Left ventricle myocardium inferior (tissue), 1 donor: ENCODE measurements at regions not wholly inside any gene's neighbourhood (a gene's known extent, or its start where the extent isn't known, plus 50 kb on each side); places are given as distances from the start of the nearest gene placed in this dataset.

ENCODE experiments used
- DNase-seq: peaks from one replicate; pipeline ENCODE4 v3.0.0-alpha.2; 2020
- H3K27ac ChIP-seq: fragments of 200-600 bp; replicated peaks from 2 replicates; pipeline ENCODE4 v1.8.0; 2021
- H3K27me3 ChIP-seq: fragments of 200-600 bp; 2 replicates; pipeline ENCODE4 v1.8.0; 2021; ENCODE audit warnings: low read depth
- H3K36me3 ChIP-seq: fragments of 200-600 bp; 2 replicates; pipeline ENCODE4 v1.8.0; 2021
- H3K4me1 ChIP-seq: fragments of 200-600 bp; 2 replicates; pipeline ENCODE4 v1.8.0; 2021
- H3K4me3 ChIP-seq: fragments of 200-600 bp; 2 replicates; pipeline ENCODE4 v1.8.0; 2021; ENCODE audit warnings: mild to moderate bottlenecking, moderate library complexity
- H3K9me3 ChIP-seq: fragments of 200-600 bp; replicated peaks from 2 replicates; pipeline ENCODE4 v1.8.0; 2021
- CTCF ChIP-seq: fragments of 200-600 bp; IDR thresholded peaks from 2 replicates; pipeline ENCODE4 v1.8.0; 2021; ENCODE audit warnings: antibody characterized with exemption, mild to moderate bottlenecking, borderline replicate concordance
- intact Hi-C: fragments of 100-400 bp; cut with micrococcal nuclease; formaldehyde crosslinking; loops from one replicate; pipeline ENCODE4 v1.11.0; 2022
- donor health status: DM: no; HTN: yes; CAD: no; lungs with severe emphysema.

GRCh38 chr1:47627016-47627415 is 189.2 kb downstream of the FOXD2 start:
- H3K27ac ChIP-seq = no peak overlapping the region
- H3K4me1 ChIP-seq = no peaks in the 10 kb centered on the region
- no peaks in the 10 kb centered on the region for H3K36me3 ChIP-seq
- H3K9me3 ChIP-seq = no peaks in the 10 kb centered on the region
- H3K27me3 ChIP-seq = peaks cover 68% of the 10 kb centered on the region
- no peak for DNase-seq
- TF ChIP-seq CTCF = no peak
- intact Hi-C loops = no loop called here
- H3K4me3 ChIP-seq = no peak overlapping the region

GRCh38 chr1:47627471-47628370 is 189.9 kb downstream of the FOXD2 start:
- intact Hi-C loops = no loop called here

GRCh38 chr1:47629201-47629600 is 191.4 kb downstream of the FOXD2 start:
- no peaks in the 10 kb centered on the region for H3K9me3 ChIP-seq
- no peak overlapping the region for H3K27ac ChIP-seq
- TF ChIP-seq CTCF = no peak
- H3K27me3 ChIP-seq = peaks cover 85% of the 10 kb centered on the region
- no peaks in the 10 kb centered on the region for H3K36me3 ChIP-seq
- no peaks in the 10 kb centered on the region for H3K4me1 ChIP-seq
- intact Hi-C loops = no loop called here
- no peak for DNase-seq
- H3K4me3 ChIP-seq = no peak overlapping the region

More at GRCh38 chr1:47627471-47628370, 189.9 kb downstream of the FOXD2 start:
- Histone ChIP-seq H3K4me3 (no peak overlapping the region), H3K27me3 (peaks cover 75% of the 10 kb centered on the region), H3K27ac (no peak overlapping the region), H3K36me3 (no peaks in the 10 kb centered on the region), H3K9me3 (no peaks in the 10 kb centered on the region), H3K4me1 (no peaks in the 10 kb centered on the region)
- no peak for TF ChIP-seq CTCF
- no peak for DNase-seq

GRCh38 chr1:47630346-47630745 is 192.5 kb downstream of the FOXD2 start:
- no peak for DNase-seq
- no peaks in the 10 kb centered on the region for H3K9me3 ChIP-seq
- H3K4me3 ChIP-seq = no peak overlapping the region
- H3K27ac ChIP-seq = no peak overlapping the region
- TF ChIP-seq CTCF = no peak
- H3K27me3 ChIP-seq = peaks cover 90% of the 10 kb centered on the region
- no peaks in the 10 kb centered on the region for H3K4me1 ChIP-seq
- no peaks in the 10 kb centered on the region for H3K36me3 ChIP-seq
- intact Hi-C loops = no loop called here

- Histone ChIP-seq H3K36me3 (no peaks in the 10 kb centered on the region), H3K27ac (no peak overlapping the region), H3K27me3 (peaks cover 89% of the 10 kb centered on the region), H3K4me1 (no peaks in the 10 kb centered on the region), H3K4me3 (no peak overlapping the region), H3K9me3 (no peaks in the 10 kb centered on the region)
- no peak for DNase-seq
- no peak for TF ChIP-seq CTCF
- intact Hi-C loops = no loop called here
Observed at GRCh38 chr1:47631411-47631995, 193.7 kb downstream of the FOXD2 start.
